Heart left ventricle (tissue), 13 donors: ENCODE measurements at regions not wholly inside any gene's neighbourhood (a gene's known extent, or its start where the extent isn't known, plus 50 kb on each side); places are given as distances from the start of the nearest gene placed in this dataset.

Experiments used
- CTCF ChIP-seq, 12 donors: fragments of 200-600 bp; sonication (generic) in 4 of 12; IDR thresholded peaks; one replicate each; pipeline versions ENCODE4 v1.5.0 to v1.8.0; 2018 to 2022; ENCODE audit warnings: antibody characterized with exemption in 12 of 12, mild to moderate bottlenecking in 5 of 12
- POLR2A ChIP-seq, 2 donors: fragments of 450-650 bp; IDR thresholded peaks; one replicate each; pipeline ENCODE4 v1.6.1; 2017; ENCODE audit warnings: antibody characterized with exemption in 2 of 2, mild to moderate bottlenecking in 2 of 2, moderate library complexity in 2 of 2
- donor health status: ischemic (EF 13 %, LVEDD 7.1; RV severe dilation, severe dysfunction).
- donor health status: DM: no; HTN: yes; CAD: no.
- donor health status: DM: no; HTN: no; CAD: no.
- donor health status: ischemic (EF 25% LVEDD 6.9; RV normal size, moderate dysfunction).
- donor health status: ischemic (EF 25% LVEDD 5.7; RV mildly dilated, moderate dysfunction).
- donor health status: ischemic (EF 35%, LVEDD 5.7; RV mildly dilated, moderate dysfunction).
- donor health status: nonischemic (EF 11% LVEDD 7.7; RV severe dilation, severe dysfunction).
- donor health status: DM: yes; HTN: yes; CAD: no.
- donor health status: PGD.
- donor health status: ischemic (EF 29% LVEDD 5.4; RV normal size, mild dysfunction).
- donor health status: nonischemic (EF 23%, LVEDD 6.1; RV moderate dilation, normal function).

GRCh38 chr5:97918620-97919019, 735.6 kb upstream of the RIOK2 start:
- TF ChIP-seq CTCF (IDR thresholded peaks at IDR 0.05) (no peak), POLR2A (IDR thresholded peaks at IDR 0.05) (no peak)
